Common myeloid progenitor, CD34-positive (primary cell): ENCODE measurements at regions not wholly inside any gene's neighbourhood (a gene's known extent, or its start where the extent isn't known, plus 50 kb on each side); places are given as distances from the start of the nearest gene placed in this dataset.

ENCODE experiments used
- CTCF ChIA-PET: fragments of 350-600 bp; sonication (Branson Sonifier 250); formaldehyde crosslinking; loops from one replicate; lab custom pipeline; 2021; ENCODE audit warnings: antibody characterized with exemption; lab: Charles Lee
- POLR2A ChIA-PET: fragments of 350-600 bp; sonication (Branson Sonifier 250); formaldehyde crosslinking; loops from one replicate; lab custom pipeline; 2021; ENCODE audit warnings: antibody characterized with exemption; lab: Charles Lee
- DNase-seq, 3 donors: peaks; one replicate each; pipeline versions ENCODE4 v3.0.0 to v3.0.0-alpha.2; 2013
- H3K27ac ChIP-seq, 2 experiments: 1 replicate in 1 of 2; 2 replicates in 1 of 2; pipeline ENCODE4 v1.7.0; 2013; ENCODE audit warnings: inconsistent platforms in 2 of 2, low read length in 2 of 2, mild to moderate bottlenecking in 2 of 2, low read depth in 1 of 2, moderate library complexity in 1 of 2; ENCODE audit not compliant: severe bottlenecking in 2 of 2, insufficient read depth in 1 of 2, poor library complexity in 1 of 2
- H3K27me3 ChIP-seq, 5 experiments: replicated peaks in 2 of 5; 1 replicate in 3 of 5; 2 replicates in 2 of 5; pipeline versions ENCODE4 v1.6.1 to v1.7.0; 2013; ENCODE audit warnings: low read length in 4 of 5, mild to moderate bottlenecking in 2 of 5, moderate library complexity in 2 of 5, inconsistent platforms in 1 of 5; ENCODE audit not compliant: insufficient read depth in 5 of 5, control insufficient read depth in 4 of 5
- H3K36me3 ChIP-seq, 4 experiments: 1 replicate in 2 of 4; 2 replicates in 2 of 4; pipeline versions ENCODE4 v1.6.1 to v1.7.0; 2013; ENCODE audit warnings: low read length in 3 of 4, control low read depth in 1 of 4, mild to moderate bottlenecking in 1 of 4; ENCODE audit not compliant: control insufficient read depth in 4 of 4, insufficient read depth in 4 of 4
- H3K4me1 ChIP-seq, 4 experiments: 1 replicate in 3 of 4; 2 replicates in 1 of 4; pipeline versions ENCODE4 v1.6.1 to v1.7.1; 2013; ENCODE audit warnings: low read length in 3 of 4, mild to moderate bottlenecking in 3 of 4, control low read depth in 1 of 4, inconsistent platforms in 1 of 4, moderate library complexity in 1 of 4; ENCODE audit not compliant: control insufficient read depth in 4 of 4, insufficient read depth in 4 of 4; ENCODE audit errors: control extremely low read depth in 1 of 4
- H3K4me3 ChIP-seq, 7 experiments: 1 replicate in 4 of 7; 2 replicates in 3 of 7; pipeline versions ENCODE4 v1.5.1 to v1.7.0; 2013; ENCODE audit warnings: mild to moderate bottlenecking in 7 of 7, low read length in 6 of 7, moderate library complexity in 6 of 7, inconsistent platforms in 2 of 7, low read depth in 2 of 7, control low read depth in 1 of 7; ENCODE audit not compliant: insufficient read depth in 4 of 7, control insufficient read depth in 1 of 7; ENCODE audit errors: extremely low read depth in 1 of 7
- H3K9me3 ChIP-seq, 5 experiments: 1 replicate in 4 of 5; 2 replicates in 1 of 5; pipeline versions ENCODE4 v1.6.1 to v1.7.1; 2013; ENCODE audit warnings: low read length in 4 of 5, mild to moderate bottlenecking in 2 of 5, inconsistent platforms in 1 of 5, low read depth in 1 of 5, moderate library complexity in 1 of 5; ENCODE audit not compliant: control insufficient read depth in 4 of 5, insufficient read depth in 2 of 5; ENCODE audit errors: control extremely low read depth in 1 of 5
- WGBS: methylation state at CpG from one replicate; pipeline ENCODE4 v1.1.5; 2013; ENCODE audit not compliant: insufficient coverage; 5-methylcytosine and 5-hydroxymethylcytosine counted together

GRCh38 chr7:123367031-123367430 is 167.3 kb upstream of the SLC13A1 start:
- ChIA-PET POLR2A (no interaction called here), CTCF (interaction anchor here (0.8 kb wide), 1 partner anchor 38 kb away, joined by 3 read pairs; no protein-coding TSS in a partner anchor)
- no peaks in the 10 kb centered on the region for H3K9me3 ChIP-seq
- H3K27ac ChIP-seq = no peak overlapping the region
- no peak overlapping the region for H3K4me3 ChIP-seq
- H3K27me3 ChIP-seq = no peaks in the 10 kb centered on the region
- 91% methylated on average over 1 of the region's 4 CpGs for WGBS
- no peaks in the 10 kb centered on the region for H3K36me3 ChIP-seq
- no peaks in the 10 kb centered on the region for H3K4me1 ChIP-seq
- no peak for DNase-seq

GRCh38 chr7:123366626-123367025 is 166.9 kb upstream of the SLC13A1 start:
- Histone ChIP-seq H3K27me3 (no peaks in the 10 kb centered on the region), H3K4me3 (no peak overlapping the region), H3K9me3 (no peaks in the 10 kb centered on the region), H3K4me1 (no peaks in the 10 kb centered on the region), H3K36me3 (no peaks in the 10 kb centered on the region), H3K27ac (no peak overlapping the region)
- no peak for DNase-seq
- CTCF ChIA-PET = no interaction called here
- POLR2A ChIA-PET = no interaction called here

- H3K36me3 ChIP-seq = no peaks in the 10 kb centered on the region
- no peaks in the 10 kb centered on the region for H3K4me1 ChIP-seq
- H3K27me3 ChIP-seq = no peaks in the 10 kb centered on the region
- no peak for DNase-seq
- H3K9me3 ChIP-seq = no peaks in the 10 kb centered on the region
- H3K27ac ChIP-seq = no peak overlapping the region
- ChIA-PET CTCF (interaction anchor here (0.9 kb wide), 1 partner anchor 24 kb away, joined by 3 read pairs; no protein-coding TSS in a partner anchor), POLR2A (no interaction called here)
- no CpG with 5 or more reads among the region's 2 CpGs for WGBS
- no peak overlapping the region for H3K4me3 ChIP-seq
These were observed 160.9 kb upstream of the SLC13A1 start for GRCh38 chr7:123360631-123361030.

GRCh38 chr7:123355576-123356190 is 155.9 kb upstream of the SLC13A1 start:
- no peaks in the 10 kb centered on the region for H3K27me3 ChIP-seq
- DNase-seq = no peak
- H3K4me1 ChIP-seq = no peaks in the 10 kb centered on the region
- H3K9me3 ChIP-seq = no peaks in the 10 kb centered on the region
- ChIA-PET CTCF (no interaction called here), POLR2A (no interaction called here)
- no peak overlapping the region for H3K4me3 ChIP-seq
- no peak overlapping the region for H3K27ac ChIP-seq
- 89% methylated on average over 4 of the region's 5 CpGs for WGBS
- no peaks in the 10 kb centered on the region for H3K36me3 ChIP-seq

GRCh38 chr7:123352973-123353372 is 153.2 kb upstream of the SLC13A1 start:
- no peak for DNase-seq
- no peaks in the 10 kb centered on the region for H3K4me1 ChIP-seq
- no peaks in the 10 kb centered on the region for H3K36me3 ChIP-seq
- ChIA-PET POLR2A (no interaction called here), CTCF (no interaction called here)
- WGBS = no CpG with 5 or more reads among the region's 2 CpGs
- H3K27me3 ChIP-seq = no peaks in the 10 kb centered on the region
- no peak overlapping the region for H3K4me3 ChIP-seq
- H3K9me3 ChIP-seq = no peaks in the 10 kb centered on the region
- no peak overlapping the region for H3K27ac ChIP-seq

GRCh38 chr7:123351516-123352505 is 152.0 kb upstream of the SLC13A1 start:
- Histone ChIP-seq H3K4me3 (no peak overlapping the region), H3K27ac (no peak overlapping the region), H3K4me1 (no peaks in the 10 kb centered on the region), H3K27me3 (no peaks in the 10 kb centered on the region), H3K36me3 (no peaks in the 10 kb centered on the region), H3K9me3 (no peaks in the 10 kb centered on the region)
- WGBS = 97% methylated on average over 5 of the region's 7 CpGs
- DNase-seq = no peak
- ChIA-PET POLR2A (no interaction called here), CTCF (no interaction called here)

GRCh38 chr7:123351027-123351426 is 151.3 kb upstream of the SLC13A1 start:
- no peaks in the 10 kb centered on the region for H3K27me3 ChIP-seq
- 88% methylated on average over 3 of the region's 3 CpGs for WGBS
- H3K4me3 ChIP-seq = no peak overlapping the region
- POLR2A ChIA-PET = no interaction called here
- CTCF ChIA-PET = no interaction called here
- no peaks in the 10 kb centered on the region for H3K9me3 ChIP-seq
- no peak for DNase-seq
- no peaks in the 10 kb centered on the region for H3K36me3 ChIP-seq
- no peak overlapping the region for H3K27ac ChIP-seq
- H3K4me1 ChIP-seq = no peaks in the 10 kb centered on the region
